ENCODE measurements at regions not wholly inside any gene's neighbourhood (a gene's known extent, or its start where the extent isn't known, plus 50 kb on each side); places are given as distances from the start of the nearest gene placed in this dataset.

GRCh38 chr17:45680360-45680759, 103.8 kb upstream of the CRHR1 start:
- DNase-seq, result no peak

GRCh38 chr17:45681706-45682105, 102.4 kb upstream of the CRHR1 start:
- DNase-seq, result no peak

GRCh38 chr17:45686250-45686649, 97.9 kb upstream of the CRHR1 start:
- DNase-seq, result no peak

- DNase-seq, result no peak
Observed at GRCh38 chr17:45687594-45687993, 96.5 kb upstream of the CRHR1 start.

GRCh38 chr17:45688353-45688752, 95.8 kb upstream of the CRHR1 start:
- DNase-seq, result no peak

- DNase-seq, result no peak
Observed at GRCh38 chr17:45688820-45689219, 95.3 kb upstream of the CRHR1 start.

DNA sequence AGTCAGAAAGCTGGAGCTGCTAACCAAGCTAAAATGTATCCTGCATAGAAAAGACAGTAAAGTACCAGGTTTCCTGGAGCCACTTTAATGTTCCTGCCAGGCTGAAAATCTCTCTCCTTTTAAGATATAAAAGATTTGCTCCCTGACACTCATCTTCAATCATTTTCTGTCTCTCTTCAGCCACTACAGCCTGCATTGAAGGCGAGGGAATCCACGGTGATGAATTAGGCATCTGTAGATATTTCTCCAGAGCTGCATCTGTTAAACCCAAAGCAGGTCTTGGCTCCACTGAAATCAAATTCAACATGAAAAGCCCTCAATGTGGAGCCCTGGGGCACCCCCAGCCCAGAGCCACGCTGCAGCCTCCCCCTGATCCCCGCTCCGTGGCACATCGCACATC, 94.7 kb upstream of the CRHR1 start:
- no peak for DNase-seq

- no peak for DNase-seq
Observed at GRCh38 chr17:45690625-45691275, 93.4 kb upstream of the CRHR1 start.

DNA sequence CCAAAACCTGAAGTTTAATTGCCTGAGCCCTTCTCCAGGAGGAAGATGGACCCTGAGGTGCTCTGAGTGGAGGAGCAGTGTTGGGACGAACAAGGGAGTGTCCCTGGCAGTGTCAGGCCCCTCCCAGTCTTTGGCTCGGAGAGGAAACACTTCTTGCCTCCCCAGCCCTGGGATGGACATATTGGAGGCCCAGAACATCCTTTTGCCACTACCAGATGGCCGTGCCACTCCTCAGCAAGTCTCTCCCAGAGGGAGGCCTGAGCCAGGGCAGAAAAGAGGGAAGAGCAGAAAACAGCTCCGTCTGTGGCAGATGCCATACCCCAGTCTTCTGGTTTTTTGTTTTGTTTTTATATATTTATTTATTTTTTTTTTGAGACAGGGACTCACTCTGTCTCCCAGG, 91.5 kb upstream of the CRHR1 start:
- DNase-seq, result no peak

- DNase-seq, result no peak
Observed at GRCh38 chr17:45693792-45694191, 90.3 kb upstream of the CRHR1 start.

GRCh38 chr17:45696442-45696841, 87.7 kb upstream of the CRHR1 start:
- DNase-seq, result no peak

- DNase-seq, result no peak
Observed at GRCh38 chr17:45697076-45697475, 87.0 kb upstream of the CRHR1 start.

DNA sequence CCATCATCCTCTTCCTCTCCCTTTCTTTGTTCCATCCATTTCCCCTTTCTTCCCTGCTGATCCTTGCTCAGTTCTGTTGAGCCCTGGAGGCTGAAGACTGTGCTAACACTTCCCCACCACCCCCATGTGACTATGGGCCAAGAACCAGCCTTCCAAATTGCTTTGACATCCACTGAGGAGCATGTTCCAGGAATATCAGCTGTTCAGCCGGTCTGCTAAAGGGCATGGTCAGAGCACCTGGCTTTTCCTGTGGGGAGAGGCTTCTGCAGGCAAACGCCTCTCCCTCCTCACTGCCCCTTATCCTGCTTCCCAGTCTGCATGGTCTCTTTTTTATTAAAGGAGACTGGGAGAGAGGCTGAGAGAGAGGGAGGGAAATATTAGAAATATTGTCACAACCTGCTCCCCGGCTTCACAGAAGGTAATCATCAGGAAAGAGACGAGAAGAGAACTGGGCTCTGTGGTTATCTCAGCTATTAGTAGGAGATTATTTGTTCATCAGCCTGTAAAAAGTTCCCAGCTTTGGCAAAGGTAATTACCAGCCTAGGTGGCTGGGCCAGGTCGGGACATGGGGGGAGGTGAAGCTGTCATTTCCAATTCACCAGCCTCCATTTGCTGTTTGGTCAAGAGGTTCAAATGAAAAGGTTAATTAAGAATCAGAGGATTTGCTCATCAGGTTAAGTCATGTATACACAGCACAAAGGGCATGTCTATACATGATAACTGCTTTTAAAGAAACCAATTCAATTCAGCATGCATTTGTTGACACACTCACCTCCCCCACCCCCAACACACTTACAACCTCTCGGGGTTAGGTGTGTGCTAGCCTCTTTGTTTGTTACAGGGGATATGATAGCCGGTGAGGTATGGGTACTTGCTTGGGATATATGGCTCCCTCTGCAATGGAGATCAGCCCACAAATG, 83.7 kb upstream of the CRHR1 start:
- no peak for DNase-seq

- peak; percentile 51 for DNase-seq
Observed at GRCh38 chr17:45702666-45703266, 81.4 kb upstream of the CRHR1 start.

GRCh38 chr17:45703348-45703747, 80.8 kb upstream of the CRHR1 start:
- no peak for DNase-seq

DNA sequence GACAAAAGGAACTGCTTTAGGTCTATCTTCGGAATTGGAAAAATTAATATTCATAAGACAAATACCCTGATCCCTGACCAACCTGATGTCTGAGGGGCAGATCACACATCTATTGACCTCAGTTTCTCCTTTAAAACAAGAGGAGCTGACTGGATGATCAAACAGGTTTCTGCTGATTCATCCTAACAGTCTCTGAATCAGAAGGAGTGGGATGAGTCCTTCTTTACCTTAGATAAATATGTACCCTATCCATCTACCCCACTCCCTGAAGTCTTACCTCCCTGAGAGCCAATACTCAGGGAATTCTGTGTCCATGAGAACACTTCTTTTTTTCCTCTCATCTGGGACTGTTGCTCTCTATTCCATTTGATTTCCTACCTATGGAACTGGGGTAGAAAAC, 80.3 kb upstream of the CRHR1 start:
- DNase-seq, result no peak

- DNase-seq, result no peak
Observed at GRCh38 chr17:45704251-45704650, 79.9 kb upstream of the CRHR1 start.

- DNase-seq, result no peak
Observed at GRCh38 chr17:45705123-45706009, 78.8 kb upstream of the CRHR1 start.

GRCh38 chr17:45706033-45706432, 78.1 kb upstream of the CRHR1 start:
- DNase-seq, result no peak

DNA sequence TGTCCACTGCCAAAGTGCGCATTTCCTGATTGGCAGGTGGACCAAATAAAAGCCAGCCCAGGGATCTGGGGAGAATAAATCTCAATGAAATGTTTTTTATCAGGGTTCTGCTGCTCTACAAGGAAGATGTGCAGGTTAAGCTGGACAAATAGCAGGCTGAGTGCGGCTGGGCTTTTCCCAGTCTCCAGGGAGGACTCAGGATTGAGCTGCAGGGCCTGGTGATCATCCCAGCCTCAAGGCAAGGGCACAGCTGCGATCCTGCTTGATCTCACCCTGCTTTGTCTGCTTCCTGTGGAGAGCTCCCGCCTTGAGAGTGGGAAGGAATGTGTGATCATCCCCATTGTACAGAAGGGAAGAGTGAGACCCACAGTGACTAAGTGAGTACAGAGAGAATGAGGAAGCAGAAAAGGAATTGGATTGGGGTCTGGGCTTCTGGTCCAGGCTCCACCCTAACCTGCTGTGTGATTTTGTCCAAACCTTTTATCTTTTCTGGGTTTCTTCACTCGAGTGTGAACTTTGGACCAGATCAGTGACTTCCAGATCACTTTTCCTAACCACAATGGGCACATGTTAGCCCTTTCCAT, 75.3 kb upstream of the CRHR1 start:
- no peak for DNase-seq

DNA sequence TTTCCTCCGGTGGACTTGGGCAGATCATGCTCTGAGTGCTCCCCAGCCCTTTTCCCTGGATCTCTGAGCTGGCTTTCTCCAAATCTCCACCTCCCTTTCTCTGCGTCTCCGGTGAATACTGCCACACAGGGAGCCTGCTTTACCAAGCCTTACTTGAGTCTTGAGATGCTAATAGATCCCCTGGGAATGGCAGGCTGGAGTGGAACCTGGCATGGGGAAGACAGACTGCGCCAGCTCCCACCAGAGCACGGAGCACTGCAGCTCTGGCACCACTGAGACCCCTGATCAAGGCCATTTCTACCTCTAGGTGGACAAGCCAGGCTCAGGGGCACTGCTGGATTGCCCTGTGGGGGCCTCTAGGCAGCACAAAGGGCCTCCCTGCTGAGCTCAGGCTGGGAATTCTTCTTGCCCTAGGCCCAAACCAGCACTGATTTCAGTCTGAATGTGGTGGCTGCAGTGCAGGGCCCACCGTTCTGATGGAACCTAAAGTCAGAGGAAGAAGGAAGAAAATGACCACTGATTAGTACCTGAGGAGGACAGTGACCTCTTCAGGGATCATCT, 74.3 kb upstream of the CRHR1 start:
- no peak for DNase-seq
